HG03025 (cell line): ENCODE measurements at regions not wholly inside any gene's neighbourhood (a gene's known extent, or its start where the extent isn't known, plus 50 kb on each side); places are given as distances from the start of the nearest gene placed in this dataset.
"Not testable (repeated sequence)": the region's sequence is repeated elsewhere in the genome, so short reads cannot be mapped to it uniquely, and the experiment has no call there.

ENCODE experiments used
- ATAC-seq: cut with Tn5 transposase; IDR thresholded peaks from one replicate; pipeline ENCODE4 v1.9.1; 2021; ENCODE audit warnings: mild to moderate bottlenecking, moderate library complexity; ENCODE audit not compliant: unreplicated experiment, low FRiP score

DNA sequence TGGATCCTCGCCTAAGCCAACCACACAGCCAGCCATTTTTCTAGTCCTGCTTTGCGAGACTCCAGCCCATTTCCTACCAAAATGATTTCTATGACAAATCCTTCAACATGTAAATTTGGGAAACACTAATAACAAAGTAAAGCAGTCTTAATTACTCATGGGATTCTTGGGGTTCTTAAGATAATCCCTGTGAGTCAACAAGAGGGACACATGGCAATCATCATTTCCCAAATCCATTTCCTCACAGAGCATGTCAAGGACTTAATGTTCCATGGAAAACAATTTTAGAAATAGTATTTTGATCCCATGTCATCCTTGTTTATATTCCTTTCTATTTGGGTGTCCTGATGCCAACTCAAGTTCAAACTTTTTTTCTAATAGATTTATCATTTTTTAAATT, 322.7 kb upstream of the NOX3 start:
- no peak for ATAC-seq

DNA sequence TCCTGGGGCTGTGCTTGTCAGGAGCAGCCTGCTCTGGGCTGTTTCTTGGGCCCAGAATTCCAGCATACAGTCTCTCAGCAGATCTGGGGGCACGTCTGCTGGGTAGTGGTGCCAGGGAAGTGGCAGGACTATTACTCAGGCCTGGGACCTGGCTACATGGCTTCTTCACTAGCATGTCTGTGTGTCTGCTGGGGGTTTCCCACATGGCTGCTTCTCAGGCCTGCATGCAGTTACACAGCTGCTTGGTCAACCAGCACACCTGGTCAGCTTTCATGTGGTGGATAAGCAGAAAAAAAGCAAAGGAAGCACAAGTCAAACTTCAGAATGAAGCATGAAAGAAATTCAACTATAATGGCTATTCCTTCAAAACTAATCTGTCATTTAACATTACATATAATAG, 316.2 kb upstream of the NOX3 start:
- ATAC-seq: no peak

DNA sequence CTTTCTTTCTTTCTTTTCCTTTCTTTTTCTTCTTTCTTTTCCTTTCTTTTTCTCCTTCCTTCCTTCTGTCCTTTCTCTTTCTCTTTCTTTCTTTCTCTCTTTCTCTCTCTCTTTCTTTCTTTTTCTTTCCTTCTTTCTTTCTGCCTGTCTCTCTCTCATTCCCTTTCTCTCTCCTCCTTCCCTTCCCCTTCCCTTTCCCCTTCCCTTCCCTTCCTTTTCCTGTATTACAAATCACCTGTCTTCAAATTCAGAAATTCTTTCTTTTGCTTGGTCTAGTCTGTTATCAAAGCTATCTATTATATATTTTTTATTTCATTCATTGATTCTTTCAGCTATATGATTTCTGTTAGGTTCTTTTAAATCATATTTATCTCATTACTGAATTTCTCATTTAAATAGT, 315.2 kb upstream of the NOX3 start:
- no peak for ATAC-seq

DNA sequence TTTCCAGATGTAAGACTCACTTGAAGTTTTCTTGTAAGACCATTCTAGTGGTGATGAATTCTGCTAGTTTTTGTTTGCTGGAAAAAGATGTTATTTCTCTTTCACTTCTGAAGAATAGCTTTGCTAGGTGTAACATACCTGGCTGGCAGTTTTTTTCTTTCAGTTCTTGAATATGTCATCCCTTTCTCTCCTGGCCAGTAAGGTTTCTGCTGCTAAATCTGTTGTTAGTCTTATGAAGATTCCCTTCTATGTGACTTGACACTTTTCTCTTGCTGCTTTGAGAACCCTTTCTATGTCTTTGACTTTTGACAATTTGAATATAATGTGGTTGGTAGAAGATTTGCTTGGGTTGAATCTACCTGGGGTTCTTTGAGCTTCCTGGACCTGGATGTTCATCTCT, 314.7 kb upstream of the NOX3 start:
- no peak for ATAC-seq

DNA sequence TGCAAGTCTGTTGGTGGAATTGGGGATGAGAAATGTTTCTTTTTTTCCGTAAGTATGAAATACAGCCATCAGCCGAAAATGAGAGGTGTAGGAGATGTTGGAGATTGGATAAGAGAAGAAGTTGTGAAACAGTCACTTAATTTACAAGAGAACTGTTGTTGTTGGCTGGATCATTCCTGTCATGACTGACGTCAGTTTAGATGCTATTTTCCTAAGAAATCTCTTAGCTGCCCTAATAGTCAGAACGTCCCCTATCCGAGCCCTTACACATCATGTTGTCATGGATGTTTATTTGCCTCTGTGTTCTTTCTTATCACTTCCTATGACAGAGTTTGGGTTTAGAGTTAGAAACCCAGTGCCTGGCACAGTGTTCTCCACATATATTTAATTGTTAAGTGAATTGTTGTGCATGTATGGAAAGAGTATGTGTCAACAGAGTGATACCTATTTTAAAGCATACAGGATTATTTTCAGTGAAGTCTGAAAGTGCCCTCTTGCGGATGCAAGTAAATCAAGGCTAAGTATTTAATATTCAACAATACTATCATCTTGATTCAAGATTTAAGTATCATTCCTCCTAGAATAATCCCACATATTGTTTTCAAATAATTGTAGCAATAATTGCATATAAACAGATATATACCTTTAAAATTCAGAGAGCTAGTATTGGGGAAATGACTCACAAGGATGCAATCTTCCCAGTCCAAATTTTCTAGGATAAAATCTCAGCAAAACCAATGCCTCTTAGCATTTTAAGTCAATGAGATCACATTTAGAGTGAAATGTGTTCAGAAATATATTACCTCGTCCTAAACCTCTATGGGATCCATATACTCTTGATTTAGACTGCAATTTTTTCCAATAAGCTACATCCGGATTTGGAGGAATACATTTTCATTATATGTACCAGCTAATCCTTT, 309.9 kb upstream of the NOX3 start:
- no peak for ATAC-seq

DNA sequence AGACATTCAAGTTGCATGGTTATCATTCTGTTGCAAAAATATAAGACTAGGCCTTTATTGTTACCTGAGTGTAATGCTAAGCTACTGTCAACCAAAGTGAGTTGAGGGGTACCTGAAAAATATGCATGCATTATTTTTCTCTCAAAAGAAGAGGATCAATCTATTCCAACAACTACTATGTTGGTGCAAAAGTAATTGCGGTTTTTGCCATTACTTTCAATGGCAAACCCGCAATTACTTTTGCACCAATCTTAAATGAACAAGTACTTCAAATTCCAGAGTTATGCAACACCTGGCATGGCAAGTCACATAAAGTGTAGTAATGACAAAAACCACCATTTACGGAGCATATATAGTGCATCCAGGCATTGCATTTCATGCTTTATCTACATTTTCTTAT, 307.0 kb upstream of the NOX3 start:
- ATAC-seq: no peak

DNA sequence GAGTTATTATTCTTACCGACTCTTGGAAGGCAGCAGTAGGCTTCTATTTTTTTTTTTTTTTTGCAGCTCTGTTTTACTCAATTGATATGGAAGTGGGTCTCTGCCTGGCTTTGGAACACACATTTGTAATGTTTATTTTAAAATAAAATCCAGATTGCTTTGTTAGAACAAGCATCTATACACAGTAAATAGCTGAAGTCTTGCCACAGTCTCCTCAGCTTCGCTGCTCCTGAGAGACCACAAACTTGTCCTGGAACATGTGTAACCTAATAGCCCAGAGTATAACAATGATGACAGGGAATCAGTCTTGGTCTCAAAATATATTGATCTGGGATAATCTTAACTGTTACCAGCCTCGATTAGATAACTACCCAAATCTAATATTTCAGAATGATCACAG, 299.8 kb upstream of the NOX3 start:
- ATAC-seq: no peak

DNA sequence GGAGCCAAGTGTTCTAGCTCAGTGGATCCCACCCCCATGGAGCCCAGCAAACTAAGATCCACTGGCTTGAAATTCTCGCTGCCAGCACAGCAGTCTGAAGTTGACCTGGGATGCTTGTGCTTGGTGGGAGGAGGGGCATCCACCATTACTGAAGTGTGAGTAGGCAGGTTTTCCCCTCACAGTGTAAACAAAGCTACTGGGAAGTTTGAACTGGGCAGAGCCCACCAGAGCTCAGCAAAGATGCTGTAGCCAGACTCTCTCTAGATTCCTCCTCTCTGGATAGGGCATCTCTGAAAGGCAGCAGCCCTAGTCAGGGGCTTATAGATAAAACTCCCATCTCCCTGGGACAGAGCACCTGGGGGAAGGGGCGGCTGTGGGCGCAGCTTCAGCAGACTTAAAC, 293.1 kb upstream of the NOX3 start:
- not testable (repeated sequence) for ATAC-seq

DNA sequence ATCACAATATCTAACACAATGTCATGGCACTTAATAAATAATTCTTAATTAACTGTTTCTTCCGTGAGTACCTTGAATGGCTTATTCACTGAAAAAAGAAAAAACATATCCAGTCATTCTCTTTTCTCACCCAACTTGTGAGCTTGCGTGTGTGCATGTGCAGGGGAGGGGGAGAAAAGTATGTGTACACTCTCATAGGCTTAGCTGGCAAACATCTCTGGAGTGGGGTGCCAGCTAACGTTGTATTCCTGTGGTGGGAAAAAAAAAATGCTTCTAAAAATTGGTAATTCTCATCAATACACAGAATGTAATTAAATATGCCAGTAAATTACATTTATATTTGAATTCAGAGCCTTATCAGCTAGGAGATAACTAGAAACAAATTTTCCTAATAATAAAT, 291.9 kb upstream of the NOX3 start:
- no peak for ATAC-seq

DNA sequence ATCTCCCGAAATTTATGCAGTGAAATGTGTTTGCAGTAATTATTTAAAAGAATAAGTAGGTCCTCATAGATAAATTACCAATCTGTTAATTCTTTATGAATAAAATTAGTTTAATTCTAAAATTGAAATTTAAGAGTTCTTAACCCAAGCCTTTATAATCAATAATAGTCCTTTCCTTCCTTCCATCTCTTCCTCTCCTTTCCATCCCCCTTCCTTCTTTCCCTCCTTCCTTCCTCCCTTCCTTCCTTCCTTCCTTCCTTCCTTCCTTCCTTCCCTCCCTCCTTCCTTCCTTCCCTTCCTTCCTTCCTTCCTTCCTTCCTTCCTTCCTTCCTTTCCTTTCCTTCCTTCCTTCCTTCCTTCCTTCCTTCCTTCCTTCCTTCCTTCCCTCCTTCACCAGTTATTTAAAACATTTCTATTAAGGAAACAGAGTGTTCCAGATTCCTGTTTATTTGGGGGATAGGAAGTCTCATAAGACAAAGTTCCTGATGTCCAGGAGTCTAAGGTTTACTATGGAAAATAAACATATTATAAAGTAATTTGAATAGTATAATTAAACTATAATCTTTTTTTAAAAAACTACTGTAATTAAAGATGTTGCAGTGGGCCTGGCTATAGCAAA, 285.3 kb upstream of the NOX3 start:
- no peak for ATAC-seq

DNA sequence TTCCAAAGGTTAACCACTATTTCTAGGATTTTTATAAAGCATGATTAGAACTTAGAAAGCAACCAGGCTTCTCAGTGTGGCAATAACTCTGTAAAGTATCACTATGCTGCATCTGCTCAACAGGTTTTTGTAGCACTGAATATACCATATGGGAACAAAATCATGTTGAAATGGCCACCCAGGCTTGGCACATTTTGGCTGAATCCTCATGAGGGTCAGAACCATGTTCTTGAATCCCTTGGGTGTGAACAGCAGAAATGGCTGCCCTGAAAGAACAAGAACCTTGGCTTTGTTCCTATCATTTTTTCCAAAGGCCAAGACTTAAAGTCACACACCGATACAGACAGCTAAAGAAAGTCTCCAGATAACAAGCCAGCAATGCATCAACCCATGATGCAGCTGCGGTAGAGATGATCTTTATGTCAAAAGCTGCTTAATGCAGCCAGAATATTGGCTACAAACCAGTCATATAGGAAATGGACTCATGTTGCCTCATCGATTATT, 283.0 kb upstream of the NOX3 start:
- no peak for ATAC-seq

DNA sequence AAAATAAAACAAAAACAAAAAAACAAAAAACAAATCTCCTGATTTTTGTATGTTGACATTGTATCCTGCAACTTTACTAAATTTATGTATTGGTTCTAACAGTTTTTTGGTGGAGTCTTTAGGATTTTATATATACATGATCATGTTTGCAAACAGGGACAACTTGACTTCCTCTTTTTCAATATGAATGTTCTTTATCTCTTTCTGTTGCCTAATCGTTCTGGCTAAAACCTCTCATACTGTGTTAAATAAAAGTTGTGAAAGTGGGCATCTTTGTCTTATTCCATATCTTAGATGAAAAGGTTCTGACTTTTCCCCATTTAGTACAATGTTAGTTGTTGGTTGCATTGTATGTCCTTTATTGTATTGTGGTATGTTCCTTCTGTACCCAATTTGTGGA, 261.7 kb upstream of the NOX3 start:
- ATAC-seq: no peak

DNA sequence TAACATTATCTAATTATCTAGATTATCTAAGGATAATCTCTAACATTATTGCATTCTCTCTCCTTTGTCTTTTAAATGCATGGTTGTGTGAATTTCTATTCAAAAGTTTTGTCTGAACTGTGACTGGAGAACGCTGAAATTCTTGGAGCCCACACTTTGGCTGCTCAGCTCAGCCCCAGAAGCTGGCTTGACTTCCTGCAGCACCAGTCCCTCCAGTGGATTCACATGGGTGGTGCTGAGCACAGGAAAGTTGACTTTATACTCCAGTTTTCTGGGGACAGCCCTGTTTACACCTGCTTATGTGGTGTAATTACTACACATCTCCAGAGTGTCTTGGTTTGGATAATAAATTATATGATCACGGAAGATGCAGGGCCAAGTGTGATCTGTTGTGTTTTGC, 255.1 kb upstream of the NOX3 start:
- ATAC-seq: no peak

DNA sequence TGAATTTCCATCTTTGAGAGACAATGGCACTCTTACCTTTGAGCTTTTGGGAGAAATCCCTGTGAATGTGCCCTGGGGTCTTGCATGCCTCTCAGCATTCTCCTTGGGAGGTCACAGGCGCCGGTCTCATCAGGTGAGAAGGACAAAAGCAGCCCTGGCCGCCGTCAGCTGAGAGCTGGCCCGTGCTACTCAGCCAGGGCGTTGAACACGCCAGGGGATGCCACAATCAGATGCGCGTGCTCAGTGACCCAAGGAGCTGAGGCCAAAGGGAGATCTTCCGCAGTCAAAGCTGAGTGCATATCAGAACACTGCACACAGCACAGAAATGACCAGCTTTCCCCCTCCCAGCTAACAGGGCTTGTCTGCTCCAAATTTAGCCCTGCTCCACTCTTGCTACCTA, 253.6 kb upstream of the NOX3 start:
- no peak for ATAC-seq

DNA sequence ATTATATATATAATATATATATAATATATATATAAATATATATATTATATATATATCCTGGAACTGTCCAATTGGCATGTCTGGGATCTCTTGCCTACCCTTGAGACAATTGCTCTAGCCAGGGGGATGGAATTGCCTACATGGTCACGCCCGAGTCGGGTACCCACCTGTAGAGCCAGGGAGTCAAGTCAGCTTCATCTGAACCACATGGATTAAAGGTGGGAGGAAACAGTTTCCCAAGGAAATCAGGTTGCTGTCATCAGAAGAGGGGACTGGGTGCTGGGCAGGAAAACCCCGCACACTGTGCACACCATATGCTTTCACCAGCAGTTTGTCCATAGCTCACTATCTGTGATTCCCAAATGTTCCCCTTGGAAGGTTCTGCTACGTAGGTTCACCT, 252.5 kb upstream of the NOX3 start:
- ATAC-seq: no peak

DNA sequence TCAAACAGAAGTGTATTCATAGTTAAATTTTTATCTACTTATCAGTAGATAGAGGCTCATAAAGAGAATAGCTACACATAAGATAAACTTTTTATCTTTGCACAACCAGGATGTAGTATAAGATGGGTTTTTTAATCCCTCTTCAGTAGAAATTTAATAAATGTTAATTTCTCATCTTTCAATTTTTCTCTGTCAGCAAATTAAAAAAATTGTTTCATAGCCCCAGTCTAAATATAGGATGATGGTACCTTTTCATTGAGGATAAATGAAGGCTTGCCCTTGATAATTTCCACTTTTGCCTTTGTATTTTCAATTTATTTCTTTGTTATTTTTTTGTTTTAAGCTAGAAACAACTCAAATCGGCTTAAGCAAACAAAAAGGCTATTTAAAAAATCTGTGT, 251.2 kb upstream of the NOX3 start:
- ATAC-seq: no peak

DNA sequence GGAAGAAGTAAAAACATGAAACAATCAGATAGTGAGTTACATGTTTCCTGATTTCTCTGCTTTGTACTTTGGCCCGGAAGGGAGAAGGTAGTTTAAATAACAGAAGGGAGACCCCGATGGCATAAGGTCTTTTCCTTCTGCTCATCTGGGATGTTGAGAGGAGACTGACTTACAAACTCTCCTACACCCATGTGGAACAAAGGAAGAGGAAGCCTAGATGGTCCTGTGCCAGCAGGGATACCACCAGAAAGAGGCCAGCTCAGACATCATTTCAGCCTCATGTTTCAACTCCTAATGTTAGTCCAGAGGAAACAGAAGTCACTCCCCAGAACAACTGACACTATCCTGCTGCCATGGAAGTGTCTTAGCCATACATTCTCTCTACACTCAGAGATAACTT, 250.7 kb upstream of the NOX3 start:
- no peak for ATAC-seq

DNA sequence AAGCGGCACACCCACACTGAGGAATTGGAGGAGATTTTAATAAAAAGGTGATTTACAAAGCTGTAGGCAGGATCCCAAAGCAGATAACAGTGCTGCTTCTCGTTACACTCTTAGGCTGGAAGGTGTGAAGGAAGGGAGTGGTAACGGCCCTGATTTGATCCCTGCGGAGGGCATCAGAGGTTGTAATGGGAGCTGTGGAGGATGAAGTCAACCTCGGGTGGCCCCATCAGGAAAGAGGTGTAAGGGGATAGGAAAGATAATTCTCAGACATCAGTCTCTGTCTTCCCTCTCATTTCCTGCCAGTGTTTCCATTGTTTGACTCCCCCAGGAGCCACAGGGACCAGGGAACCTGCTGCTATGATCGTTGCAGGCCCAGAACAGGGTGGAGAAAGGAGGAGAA, 245.7 kb upstream of the NOX3 start:
- no peak for ATAC-seq

DNA sequence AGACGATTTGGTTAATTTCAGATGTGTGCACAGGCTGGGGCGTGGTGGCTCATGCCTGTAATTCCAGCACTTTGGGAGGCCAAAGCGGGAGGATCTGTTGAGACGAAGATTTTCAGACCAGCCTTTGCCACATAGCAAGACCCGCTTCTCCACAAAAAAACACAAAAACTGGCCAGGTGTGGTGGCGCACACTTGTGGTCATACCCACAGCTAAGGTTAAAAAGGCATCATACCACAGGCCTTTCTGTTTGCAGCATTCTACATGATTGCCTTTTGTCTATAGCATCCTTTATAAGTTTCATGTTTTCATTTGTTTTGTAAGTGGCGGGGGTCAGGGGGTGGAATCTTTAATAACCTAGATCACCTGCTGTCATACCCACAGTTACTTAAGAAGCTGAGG, 239.9 kb upstream of the NOX3 start:
- ATAC-seq: no peak

DNA sequence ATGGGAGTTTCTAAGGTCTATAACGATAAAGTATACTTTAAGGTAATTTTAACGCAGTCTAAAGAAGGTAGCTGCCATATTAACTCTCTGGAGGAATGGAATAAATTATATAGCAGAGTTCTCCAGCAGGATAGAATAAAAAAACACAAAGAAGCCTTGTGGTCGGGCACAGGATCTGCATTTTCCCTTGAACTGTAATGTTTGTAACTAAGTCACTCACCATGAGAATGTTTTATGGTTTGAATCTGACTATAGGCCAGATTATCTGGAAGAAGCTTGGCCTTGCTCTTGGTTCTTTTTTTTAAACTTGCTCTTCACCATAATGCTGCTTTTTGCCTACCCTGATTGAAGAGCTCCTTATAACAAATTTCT, 238.8 kb upstream of the NOX3 start:
- no peak for ATAC-seq

DNA sequence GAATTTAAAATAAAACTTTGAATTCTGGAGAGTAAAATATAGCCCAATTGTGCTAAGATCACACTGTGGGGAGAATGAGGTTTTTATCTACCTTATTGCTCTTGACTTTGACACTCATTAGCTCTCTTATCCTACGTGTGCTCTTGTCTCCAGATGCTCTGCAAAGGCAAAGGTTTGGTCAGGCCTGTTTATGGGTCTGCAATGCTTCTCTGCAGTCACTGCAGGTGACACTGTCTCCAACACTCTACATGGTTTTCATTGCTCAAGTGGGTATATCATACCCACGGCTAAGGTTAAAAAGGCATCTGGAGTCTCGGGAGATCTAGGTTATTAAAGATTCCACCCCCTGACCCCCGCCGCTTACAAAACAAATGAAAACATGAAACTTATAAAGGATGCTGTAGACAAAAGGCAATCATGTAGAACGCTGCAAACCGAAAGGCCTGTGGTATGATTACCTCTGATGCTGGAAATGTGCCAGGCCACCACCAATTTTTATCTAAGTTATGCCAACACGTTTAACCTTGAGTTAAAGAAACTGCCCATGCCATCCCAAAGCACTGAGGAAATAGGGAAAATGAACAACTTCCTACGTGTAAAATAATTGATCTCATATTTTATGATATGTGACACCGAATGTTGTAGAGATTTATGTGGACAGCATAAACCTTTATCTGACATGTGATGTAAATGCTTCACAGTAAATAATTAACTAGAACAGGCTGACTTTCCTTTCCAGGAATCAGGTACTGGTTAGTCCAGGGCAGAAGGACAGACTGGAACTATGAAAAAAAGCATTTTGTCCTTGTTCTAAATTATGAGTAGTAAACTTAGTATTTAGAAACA, 238.2 kb upstream of the NOX3 start:
- no peak for ATAC-seq
